GM06990 (cell line): ENCODE measurements at regions not wholly inside any gene's neighbourhood (a gene's known extent, or its start where the extent isn't known, plus 50 kb on each side); places are given as distances from the start of the nearest gene placed in this dataset.

Experiments
- DNase-seq: peaks from one replicate; pipeline ENCODE4 v3.0.0-alpha.2; 2011; ENCODE audit not compliant: insufficient read length; ENCODE audit errors: extremely low read depth
- H3K27me3 ChIP-seq: replicated peaks from 2 replicates; pipeline ENCODE4 v1.6.0; 2011; ENCODE audit warnings: low read length; ENCODE audit not compliant: control insufficient read depth, insufficient read depth
- H3K36me3 ChIP-seq: 2 replicates; pipeline ENCODE4 v1.5.1; 2011; ENCODE audit warnings: low read length; ENCODE audit not compliant: control insufficient read depth, insufficient read depth
- H3K4me3 ChIP-seq: replicated peaks from 2 replicates; pipeline ENCODE4 v1.5.1; 2011; ENCODE audit warnings: low read depth, mild to moderate bottlenecking, control low read depth, low read length
- CTCF ChIP-seq: IDR thresholded peaks from 2 replicates; pipeline ENCODE4 v1.5.1; 2011; ENCODE audit warnings: low read length, control low read depth, mild to moderate bottlenecking, inconsistent platforms; ENCODE audit not compliant: insufficient read depth, poor library complexity, severe bottlenecking

GRCh38 chr4:30350288-30350687, 369.9 kb upstream of the PCDH7 start:
- Histone ChIP-seq H3K4me3 (no peak overlapping the region), H3K27me3 (no peaks in the 10 kb centered on the region), H3K36me3 (no peaks in the 10 kb centered on the region)
- TF ChIP-seq CTCF = no peak
- no peak for DNase-seq

GRCh38 chr4:30354605-30355004, 365.6 kb upstream of the PCDH7 start:
- no peak for TF ChIP-seq CTCF
- H3K27me3 ChIP-seq = no peaks in the 10 kb centered on the region
- DNase-seq = no peak
- no peaks in the 10 kb centered on the region for H3K36me3 ChIP-seq
- H3K4me3 ChIP-seq = no peak overlapping the region

DNA sequence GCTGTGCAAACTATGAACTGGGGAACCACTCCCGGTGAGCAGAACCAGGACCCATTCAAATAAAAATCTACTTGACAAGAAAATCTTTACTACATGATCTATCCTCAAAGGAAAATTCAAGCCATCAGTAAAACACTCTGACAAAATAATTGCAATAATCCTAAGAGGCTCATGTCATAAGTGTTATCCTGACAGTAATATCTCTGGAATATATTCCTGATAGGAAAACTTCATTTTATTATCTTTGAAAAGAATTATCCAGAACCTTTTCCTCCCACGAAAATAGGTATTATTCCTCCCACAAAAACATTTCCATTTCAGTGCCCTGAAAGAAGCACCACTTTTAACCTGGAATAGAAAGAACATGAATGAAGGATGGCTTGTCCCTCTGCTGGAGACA, 357.7 kb upstream of the PCDH7 start:
- no peak for TF ChIP-seq CTCF

GRCh38 chr4:30370105-30370504, 350.1 kb upstream of the PCDH7 start:
- no peak for TF ChIP-seq CTCF
- H3K36me3 ChIP-seq = no peaks in the 10 kb centered on the region
- no peak overlapping the region for H3K4me3 ChIP-seq
- H3K27me3 ChIP-seq = no peaks in the 10 kb centered on the region
- no peak for DNase-seq

More for the DNA sequence above, 357.7 kb upstream of the PCDH7 start:
- H3K36me3 ChIP-seq = no peaks in the 10 kb centered on the region
- no peak for DNase-seq
- H3K27me3 ChIP-seq = no peaks in the 10 kb centered on the region
- no peak overlapping the region for H3K4me3 ChIP-seq

GRCh38 chr4:30380404-30380998, 339.7 kb upstream of the PCDH7 start:
- TF ChIP-seq CTCF = peak; percentile 93
- no peaks in the 10 kb centered on the region for H3K36me3 ChIP-seq
- peak; percentile 6 for DNase-seq
- no peaks in the 10 kb centered on the region for H3K27me3 ChIP-seq
- H3K4me3 ChIP-seq = no peak overlapping the region

DNA sequence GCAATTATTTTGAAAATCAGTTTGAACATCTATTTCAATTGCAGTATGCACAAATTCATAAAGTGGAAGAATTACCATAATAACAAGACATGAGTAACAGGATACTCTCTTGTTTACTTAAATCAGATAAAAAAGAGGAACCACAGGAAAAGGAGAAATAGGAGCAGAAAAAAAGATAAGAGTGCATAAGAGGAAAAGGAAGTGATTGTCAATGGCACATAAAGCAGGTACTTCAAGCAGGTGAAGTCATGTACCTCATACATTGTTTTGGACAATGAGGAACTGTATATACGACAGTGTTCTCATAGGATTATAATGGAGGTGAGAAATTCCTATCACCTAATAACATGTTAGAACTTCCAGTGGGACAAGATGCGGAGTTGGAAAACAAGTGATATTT, 334.5 kb upstream of the PCDH7 start:
- Histone ChIP-seq H3K36me3 (no peaks in the 10 kb centered on the region), H3K27me3 (no peaks in the 10 kb centered on the region), H3K4me3 (no peak overlapping the region)
- no peak for TF ChIP-seq CTCF
- DNase-seq = no peak
